Panc1 (cell line): ENCODE measurements at regions not wholly inside any gene's neighbourhood (a gene's known extent, or its start where the extent isn't known, plus 50 kb on each side); places are given as distances from the start of the nearest gene placed in this dataset.

Experiments
- ATAC-seq: fragments of 200-7000 bp; cut with Tn5 transposase; 2 replicates; pipeline ENCODE4 v1.9.1; 2020; ENCODE audit warnings: mild to moderate bottlenecking, moderate library complexity
- BruUV-seq: library from RNA; stranded (reverse); fragments of 400-500 nt; replicated peaks from 2 replicates; lab custom pipeline; 2021; lab: Mats Ljungman, UMichigan
- CTCF ChIA-PET: fragments of 300-600 bp; sonication (Branson Sonifier 250); formaldehyde crosslinking; loops from one replicate; lab custom pipeline; 2022; ENCODE audit warnings: antibody characterized with exemption; lab: Charles Lee
- POLR2A ChIA-PET: fragments of 300-600 bp; sonication (Branson Sonifier 250); formaldehyde crosslinking; loops from one replicate; lab custom pipeline; 2022; ENCODE audit warnings: antibody characterized with exemption; lab: Charles Lee
- DNase-seq: peaks from one replicate; pipeline ENCODE4 v3.0.0-alpha.2; 2010; ENCODE audit warnings: low read depth, low spot score
- H3K27ac ChIP-seq: 2 replicates; pipeline ENCODE4 v1.5.1; 2011; ENCODE audit warnings: mild to moderate bottlenecking, low read length, inconsistent platforms
- H3K27me3 ChIP-seq: fragments of 200-500 bp; sonication (Bioruptor generic); 2 replicates; pipeline ENCODE4 v1.6.0; 2014; ENCODE audit warnings: low read length, inconsistent platforms; ENCODE audit not compliant: control insufficient read depth, insufficient read depth
- H3K36me3 ChIP-seq: fragments of 200-500 bp; sonication (Bioruptor generic); 2 replicates; pipeline ENCODE4 v1.5.1; 2014; ENCODE audit warnings: inconsistent platforms, mild to moderate bottlenecking, low read length, moderate library complexity; ENCODE audit not compliant: control insufficient read depth, insufficient read depth
- H3K4me1 ChIP-seq: 2 replicates; pipeline ENCODE4 v1.5.1; 2011; ENCODE audit warnings: inconsistent platforms, mild to moderate bottlenecking, low read length, moderate library complexity; ENCODE audit not compliant: control insufficient read depth, insufficient read depth
- H3K4me3 ChIP-seq, 2 experiments: 2 replicates each; pipeline ENCODE4 v1.5.1; 2011 to 2012; ENCODE audit warnings: low read depth in 2 of 2, low read length in 2 of 2, mild to moderate bottlenecking in 2 of 2, inconsistent platforms in 1 of 2, moderate library complexity in 1 of 2
- H3K9me3 ChIP-seq: fragments of 200-500 bp; sonication (Bioruptor generic); 2 replicates; pipeline ENCODE4 v1.5.1; 2014; ENCODE audit warnings: low read depth, mild to moderate bottlenecking, inconsistent platforms, low read length, moderate library complexity; ENCODE audit not compliant: control insufficient read depth, insufficient read depth
- POLR2AphosphoS5 ChIP-seq: IDR thresholded peaks from 2 replicates; pipeline ENCODE4 v1.6.1; 2012; ENCODE audit warnings: mild to moderate bottlenecking, low read depth, low read length, moderate library complexity
- SIN3A ChIP-seq: IDR thresholded peaks from 2 replicates; pipeline ENCODE4 v1.6.1; 2012; ENCODE audit warnings: low read depth, mild to moderate bottlenecking, low read length, moderate library complexity, borderline replicate concordance; ENCODE audit not compliant: insufficient read depth
- TCF7L2 ChIP-seq: IDR thresholded peaks from 2 replicates; pipeline ENCODE4 v1.6.1; 2011; ENCODE audit warnings: mild to moderate bottlenecking, low read depth, low read length, inconsistent platforms
- in situ Hi-C: cut with HindIII; loops from 2 replicates; pipeline ENCODE4 v1.10.0; 2016; ENCODE audit warnings: low sequenced_read_pairs, low pct_unique_long_range_greater_than_20kb
- intact Hi-C: fragments of 100-400 bp; cut with micrococcal nuclease; formaldehyde crosslinking; loops from one replicate; pipeline ENCODE4 v1.10.0; 2022; ENCODE audit not compliant: unreplicated experiment
- TF ChIP-seq, protein P1 (sequence below), 2 experiments: IDR thresholded peaks; 2 replicates each; pipeline ENCODE4 v1.6.1; 2011 to 2012; ENCODE audit warnings: low read depth in 2 of 2, control low read depth in 1 of 2, low read length in 1 of 2, mild to moderate bottlenecking in 1 of 2, moderate library complexity in 1 of 2; ENCODE audit not compliant: insufficient read depth in 1 of 2
- TF ChIP-seq, protein P2 (sequence below): fragments of 450-650 bp; IDR thresholded peaks from 2 replicates; pipeline ENCODE4 v1.5.1; 2017; ENCODE audit warnings: mild to moderate bottlenecking

DNA sequence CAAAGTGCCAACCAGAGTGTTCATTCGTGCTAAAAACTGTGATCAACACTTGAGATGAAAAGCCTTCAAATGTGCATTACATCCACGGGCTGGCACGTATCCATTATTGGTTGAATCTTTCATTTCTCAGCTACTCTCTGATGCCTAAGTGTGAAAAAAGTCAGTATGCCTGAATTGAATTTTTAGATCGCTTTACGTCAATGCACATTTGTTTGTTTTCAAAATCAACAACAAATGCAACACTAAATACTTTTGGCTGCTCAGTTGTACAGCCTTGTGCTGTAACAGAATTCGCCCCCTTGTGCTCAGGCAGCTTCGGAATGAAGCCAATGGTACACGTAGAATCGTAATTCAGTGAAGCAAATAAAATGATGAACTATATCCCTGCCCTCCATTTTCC lies 446.5 kb upstream of the NRP1 start:
- no peak for TF ChIP-seq POLR2AphosphoS5
- TF ChIP-seq, protein P1, sequence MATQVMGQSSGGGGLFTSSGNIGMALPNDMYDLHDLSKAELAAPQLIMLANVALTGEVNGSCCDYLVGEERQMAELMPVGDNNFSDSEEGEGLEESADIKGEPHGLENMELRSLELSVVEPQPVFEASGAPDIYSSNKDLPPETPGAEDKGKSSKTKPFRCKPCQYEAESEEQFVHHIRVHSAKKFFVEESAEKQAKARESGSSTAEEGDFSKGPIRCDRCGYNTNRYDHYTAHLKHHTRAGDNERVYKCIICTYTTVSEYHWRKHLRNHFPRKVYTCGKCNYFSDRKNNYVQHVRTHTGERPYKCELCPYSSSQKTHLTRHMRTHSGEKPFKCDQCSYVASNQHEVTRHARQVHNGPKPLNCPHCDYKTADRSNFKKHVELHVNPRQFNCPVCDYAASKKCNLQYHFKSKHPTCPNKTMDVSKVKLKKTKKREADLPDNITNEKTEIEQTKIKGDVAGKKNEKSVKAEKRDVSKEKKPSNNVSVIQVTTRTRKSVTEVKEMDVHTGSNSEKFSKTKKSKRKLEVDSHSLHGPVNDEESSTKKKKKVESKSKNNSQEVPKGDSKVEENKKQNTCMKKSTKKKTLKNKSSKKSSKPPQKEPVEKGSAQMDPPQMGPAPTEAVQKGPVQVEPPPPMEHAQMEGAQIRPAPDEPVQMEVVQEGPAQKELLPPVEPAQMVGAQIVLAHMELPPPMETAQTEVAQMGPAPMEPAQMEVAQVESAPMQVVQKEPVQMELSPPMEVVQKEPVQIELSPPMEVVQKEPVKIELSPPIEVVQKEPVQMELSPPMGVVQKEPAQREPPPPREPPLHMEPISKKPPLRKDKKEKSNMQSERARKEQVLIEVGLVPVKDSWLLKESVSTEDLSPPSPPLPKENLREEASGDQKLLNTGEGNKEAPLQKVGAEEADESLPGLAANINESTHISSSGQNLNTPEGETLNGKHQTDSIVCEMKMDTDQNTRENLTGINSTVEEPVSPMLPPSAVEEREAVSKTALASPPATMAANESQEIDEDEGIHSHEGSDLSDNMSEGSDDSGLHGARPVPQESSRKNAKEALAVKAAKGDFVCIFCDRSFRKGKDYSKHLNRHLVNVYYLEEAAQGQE (IDR thresholded peaks at IDR 0.05; ENCODE audit: insufficient read depth in 1 of 2, low read depth in 2 of 2, low read length in 1 of 2): no peak
- TF ChIP-seq TCF7L2: no peak
- no peak for TF ChIP-seq SIN3A
- TF ChIP-seq, protein P2, sequence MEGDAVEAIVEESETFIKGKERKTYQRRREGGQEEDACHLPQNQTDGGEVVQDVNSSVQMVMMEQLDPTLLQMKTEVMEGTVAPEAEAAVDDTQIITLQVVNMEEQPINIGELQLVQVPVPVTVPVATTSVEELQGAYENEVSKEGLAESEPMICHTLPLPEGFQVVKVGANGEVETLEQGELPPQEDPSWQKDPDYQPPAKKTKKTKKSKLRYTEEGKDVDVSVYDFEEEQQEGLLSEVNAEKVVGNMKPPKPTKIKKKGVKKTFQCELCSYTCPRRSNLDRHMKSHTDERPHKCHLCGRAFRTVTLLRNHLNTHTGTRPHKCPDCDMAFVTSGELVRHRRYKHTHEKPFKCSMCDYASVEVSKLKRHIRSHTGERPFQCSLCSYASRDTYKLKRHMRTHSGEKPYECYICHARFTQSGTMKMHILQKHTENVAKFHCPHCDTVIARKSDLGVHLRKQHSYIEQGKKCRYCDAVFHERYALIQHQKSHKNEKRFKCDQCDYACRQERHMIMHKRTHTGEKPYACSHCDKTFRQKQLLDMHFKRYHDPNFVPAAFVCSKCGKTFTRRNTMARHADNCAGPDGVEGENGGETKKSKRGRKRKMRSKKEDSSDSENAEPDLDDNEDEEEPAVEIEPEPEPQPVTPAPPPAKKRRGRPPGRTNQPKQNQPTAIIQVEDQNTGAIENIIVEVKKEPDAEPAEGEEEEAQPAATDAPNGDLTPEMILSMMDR: no peak
- Histone ChIP-seq H3K9me3 (no peaks in the 10 kb centered on the region), H3K4me3 (no peak overlapping the region), H3K4me1 (no peaks in the 10 kb centered on the region), H3K27ac (no peak overlapping the region), H3K27me3 (no peaks in the 10 kb centered on the region), H3K36me3 (no peaks in the 10 kb centered on the region)
- DNase-seq (no peak), ATAC-seq (no peak)
- BruUV-seq: no TSS peak
- POLR2A ChIA-PET: no interaction called here
- CTCF ChIA-PET: no interaction called here
- intact Hi-C loops (no loop called here), in situ Hi-C loops (no loop called here)

DNA sequence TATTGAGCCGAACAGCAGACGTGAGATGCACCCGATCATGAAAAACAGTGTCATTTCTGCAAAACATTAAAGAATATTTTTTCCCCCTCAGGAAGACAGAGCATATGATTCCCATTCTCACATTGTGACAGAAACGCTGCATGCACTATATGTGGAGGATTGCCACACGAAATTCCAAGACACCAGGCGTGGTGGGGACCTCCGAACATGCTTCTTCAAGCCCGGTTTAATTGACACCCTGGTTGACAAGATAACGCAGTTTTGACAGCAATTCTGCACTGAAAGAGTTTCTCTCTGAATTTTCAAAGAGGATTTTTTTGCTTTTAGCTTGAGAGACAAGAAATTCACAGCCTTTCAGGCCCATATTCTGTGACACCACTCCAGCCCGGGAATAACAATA lies 442.8 kb upstream of the NRP1 start:
- CTCF ChIA-PET: no interaction called here
- in situ Hi-C loops: no loop called here

More for the DNA sequence above, 442.8 kb upstream of the NRP1 start:
- intact Hi-C loops: no loop called here
- TF ChIP-seq TCF7L2: no peak
- TF ChIP-seq POLR2AphosphoS5: no peak
- TF ChIP-seq, protein P2: no peak
- no peak for TF ChIP-seq SIN3A
- TF ChIP-seq, protein P1 (IDR thresholded peaks at IDR 0.05; ENCODE audit: insufficient read depth in 1 of 2, low read depth in 2 of 2, low read length in 1 of 2): no peak
- Histone ChIP-seq H3K4me1 (no peaks in the 10 kb centered on the region), H3K36me3 (no peaks in the 10 kb centered on the region), H3K27me3 (no peaks in the 10 kb centered on the region), H3K27ac (no peak overlapping the region), H3K9me3 (no peaks in the 10 kb centered on the region), H3K4me3 (no peak overlapping the region)
- ATAC-seq (no peak), DNase-seq (no peak)
- no TSS peak for BruUV-seq
- POLR2A ChIA-PET: no interaction called here
